HepG2 (cell line): ENCODE measurements at regions not wholly inside any gene's neighbourhood (a gene's known extent, or its start where the extent isn't known, plus 50 kb on each side); places are given as distances from the start of the nearest gene placed in this dataset.

Experiments used
- ATAC-seq: fragments of 200-7000 bp; cut with Tn5 transposase; 3 replicates; pipeline ENCODE4 v1.9.1; 2020; ENCODE audit warnings: mild to moderate bottlenecking, moderate library complexity
- BruUV-seq: library from RNA; stranded (reverse); fragments of 400-500 nt; replicated peaks from 2 replicates; lab custom pipeline; 2021; lab: Mats Ljungman, UMichigan
- CTCF ChIA-PET: fragments of 300-600 bp; formaldehyde crosslinking; extraction: SDS; loops from one replicate; lab custom pipeline; 2021; ENCODE audit warnings: low total read pairs, inconsistent platforms, low intra/inter-chr PET ratio; lab: Yijun Ruan, JAX
- POLR2A ChIA-PET: fragments of 350-600 bp; sonication (Branson Sonifier 250); formaldehyde crosslinking; loops from one replicate; lab custom pipeline; 2020; ENCODE audit warnings: antibody characterized with exemption, inconsistent platforms; lab: Yijun Ruan, JAX
- DNase-seq: peaks from one replicate; pipeline ENCODE4 v3.0.0-alpha.2; 2015; ENCODE audit warnings: low spot score
- FAIRE-seq: peaks from 3 replicates; lab custom pipeline; 2011; peaks lifted over from hg19 to GRCh38; lab: Jason Lieb, UNC
- H2AFZ ChIP-seq: one replicate; pipeline ENCODE4 v1.6.1; 2011; ENCODE audit warnings: low read length, inconsistent platforms
- H3K27ac ChIP-seq: fragments of 300-600 bp; 3 replicates; pipeline ENCODE4 v1.8.0; 2011; ENCODE audit warnings: mixed run types, mild to moderate bottlenecking, mixed read lengths, low read length, inconsistent platforms; ENCODE audit not compliant: insufficient read depth; ENCODE audit errors: extremely low read length
- H3K27me3 ChIP-seq, 2 experiments: fragments of 200-600 bp in 1 of 2; 2 replicates in 1 of 2; 3 replicates in 1 of 2; pipeline versions ENCODE4 v1.6.0 to v1.8.0; 2011; ENCODE audit warnings: low read length in 2 of 2, mild to moderate bottlenecking in 2 of 2, moderate library complexity in 2 of 2, inconsistent platforms in 1 of 2; ENCODE audit not compliant: insufficient read depth in 2 of 2, control insufficient read depth in 1 of 2
- H3K36me3 ChIP-seq, 2 experiments: fragments of 200-600 bp in 1 of 2; replicated peaks in 1 of 2; 2 replicates in 1 of 2; 3 replicates in 1 of 2; pipeline versions ENCODE4 v1.5.1 to v1.8.0; 2011; ENCODE audit warnings: low read length in 2 of 2, inconsistent platforms in 1 of 2; ENCODE audit not compliant: insufficient read depth in 2 of 2, control insufficient read depth in 1 of 2
- H3K4me1 ChIP-seq: 2 replicates; pipeline ENCODE4 v1.5.1; 2012; ENCODE audit warnings: low read length, inconsistent platforms; ENCODE audit not compliant: insufficient read depth
- H3K4me2 ChIP-seq: 2 replicates; pipeline ENCODE4 v1.6.0; 2011; ENCODE audit warnings: low read depth, low read length, inconsistent platforms
- H3K4me3 ChIP-seq, 3 experiments: fragments of 200-600 bp in 1 of 3; sonication (generic), shearing (Covaris generic) in 1 of 3; replicated peaks in 1 of 3; 2 replicates each; pipeline ENCODE4 v1.5.1; 2011 to 2016; ENCODE audit warnings: low read length in 3 of 3, inconsistent platforms in 2 of 3, low read depth in 2 of 3, mild to moderate bottlenecking in 2 of 3, control low read depth in 1 of 3, mixed read lengths in 1 of 3; ENCODE audit not compliant: insufficient read depth in 1 of 3
- H3K79me2 ChIP-seq: one replicate; pipeline ENCODE4 v1.6.1; 2011; ENCODE audit warnings: low read length, inconsistent platforms; ENCODE audit not compliant: insufficient read depth
- H3K9ac ChIP-seq: 2 replicates; pipeline ENCODE4 v1.6.0; 2011; ENCODE audit warnings: mild to moderate bottlenecking, low read depth, low read length, inconsistent platforms; ENCODE audit not compliant: insufficient read depth
- H3K9me3 ChIP-seq: 2 replicates; pipeline ENCODE4 v1.5.1; 2012; ENCODE audit warnings: mild to moderate bottlenecking, low read length
- H4K20me1 ChIP-seq: 2 replicates; pipeline ENCODE4 v1.6.0; 2011; ENCODE audit warnings: inconsistent platforms, mild to moderate bottlenecking, low read length, moderate library complexity; ENCODE audit not compliant: insufficient read depth
- ATF7 ChIP-seq, 2 experiments: fragments of 450-650 bp in 1 of 2; sonication (generic) in 1 of 2; formaldehyde crosslinking in 1 of 2; IDR thresholded peaks; 2 replicates each; pipeline versions ENCODE4 v1.4.0 to v1.6.1; 2016 to 2020; ENCODE audit warnings: antibody characterized with exemption in 1 of 2, mild to moderate bottlenecking in 1 of 2, missing genetic modification reagents in 1 of 2
- CEBPB ChIP-seq: IDR thresholded peaks from 2 replicates; pipeline ENCODE4 v1.6.1; 2011; ENCODE audit warnings: low read depth, low read length, improper control_type of control experiment, borderline replicate concordance
- CREB1 ChIP-seq, 2 experiments: fragments of 450-650 bp in 1 of 2; IDR thresholded peaks; 2 replicates each; pipeline ENCODE4 v1.6.1; 2016 to 2017; ENCODE audit warnings: control low read depth in 1 of 2, mild to moderate bottlenecking in 1 of 2, missing compliant biosample characterization in 1 of 2, missing genetic modification characterization in 1 of 2
- IRF1 ChIP-seq: sonication (generic); formaldehyde crosslinking; IDR thresholded peaks from 2 replicates; pipeline ENCODE4 v1.4.0; 2020; ENCODE audit warnings: low read depth, mild to moderate bottlenecking, missing genetic modification reagents
- NR1H2 ChIP-seq: sonication (generic); formaldehyde crosslinking; IDR thresholded peaks from 2 replicates; pipeline ENCODE4 v1.8.1; 2022; ENCODE audit warnings: low read depth, missing genetic modification reagents, borderline replicate concordance
- ZNF282 ChIP-seq: fragments of 450-650 bp; IDR thresholded peaks from 2 replicates; pipeline ENCODE4 v1.6.1; 2018; ENCODE audit not compliant: partially characterized antibody
- ZNF569 ChIP-seq: sonication (generic); formaldehyde crosslinking; IDR thresholded peaks from 2 replicates; pipeline ENCODE4 v1.5.0; 2020; ENCODE audit warnings: mild to moderate bottlenecking, missing genetic modification reagents, moderate library complexity, borderline replicate concordance
- WGBS: methylation state at CpG from one replicate; pipeline ENCODE4 v1.1.6; 2017; ENCODE audit warnings: low lambda C conversion rate; 5-methylcytosine and 5-hydroxymethylcytosine counted together
- in situ Hi-C: cut with HindIII; loops from 2 replicates; pipeline ENCODE4 v1.10.0; 2017; ENCODE audit warnings: low pct_unique_long_range_greater_than_20kb; ENCODE audit not compliant: extremely low pct_ligation_motif_present
- intact Hi-C: fragments of 100-400 bp; cut with micrococcal nuclease; formaldehyde crosslinking; loops from one replicate; pipeline ENCODE4 v1.10.0; 2022; ENCODE audit not compliant: unreplicated experiment

- in situ Hi-C loops: no loop called here
- no peaks in the 10 kb centered on the region; a peak in 1 of 5 replicates for H3K27me3 ChIP-seq
- no peak overlapping the region for H3K27ac ChIP-seq
- H3K79me2 ChIP-seq: no peaks in the 10 kb centered on the region
- H3K4me1 ChIP-seq: no peaks in the 10 kb centered on the region
- BruUV-seq: no TSS peak
- FAIRE-seq (no peak), DNase-seq (no peak), ATAC-seq (no peak)
- under 1% methylated on average over 4 of the region's 4 CpGs for WGBS
- ChIA-PET POLR2A (no interaction called here), CTCF (no interaction called here)
- H3K4me2 ChIP-seq: no peak overlapping the region
- TF ChIP-seq IRF1 (CRISPR knock-in tag) (no peak), CREB1 (IDR thresholded peaks at IDR 0.05) (peak; percentile 69), CREB1 (CRISPR knock-in tag; IDR thresholded peaks at IDR 0.05) (no peak), ATF7 (IDR thresholded peaks at IDR 0.05) (peak; percentile 68), ATF7 (CRISPR knock-in tag; IDR thresholded peaks at IDR 0.05) (no peak)
- no peaks in the 10 kb centered on the region for H4K20me1 ChIP-seq
- no peak overlapping the region for H3K4me3 ChIP-seq
- H2AFZ ChIP-seq: no peak overlapping the region
- H3K9ac ChIP-seq: no peak overlapping the region
- H3K36me3 ChIP-seq: no peaks in the 10 kb centered on the region
- intact Hi-C loops: no loop called here
- H3K9me3 ChIP-seq: no peaks in the 10 kb centered on the region
Measured at GRCh38 chr2:180099308-180099707, 92.2 kb upstream of the CWC22 start.

GRCh38 chr2:180085144-180085543 lies 78.0 kb upstream of the CWC22 start:
- intact Hi-C loops (no loop called here), in situ Hi-C loops (no loop called here)
- Histone ChIP-seq H3K27me3 (no peaks in the 10 kb centered on the region), H3K4me1 (no peaks in the 10 kb centered on the region), H2AFZ (no peak overlapping the region), H3K9ac (no peak overlapping the region), H3K27ac (no peak overlapping the region), H4K20me1 (no peaks in the 10 kb centered on the region), H3K79me2 (no peaks in the 10 kb centered on the region), H3K36me3 (no peaks in the 10 kb centered on the region), H3K4me3 (no peak overlapping the region), H3K9me3 (peaks cover 9% of the 10 kb centered on the region; the same call in 1 of the 2 replicates), H3K4me2 (no peak overlapping the region)
- ChIA-PET POLR2A (no interaction called here), CTCF (no interaction called here)
- no peak for ATAC-seq
- no peak for FAIRE-seq
- no TSS peak for BruUV-seq
- DNase-seq: no peak
- no peak for TF ChIP-seq ZNF282
- TF ChIP-seq ZNF569 (CRISPR knock-in tag): no peak
- peak; percentile 68; the same call in 1 of the 2 replicates for TF ChIP-seq CEBPB
- TF ChIP-seq NR1H2 (CRISPR knock-in tag): no peak
